ENCODE measurements at regions not wholly inside any gene's neighbourhood (a gene's known extent, or its start where the extent isn't known, plus 50 kb on each side); places are given as distances from the start of the nearest gene placed in this dataset.

- no peak for ATAC-seq
- intact Hi-C loops (cut with DNase I), result no loop called here
- DNase-seq (ENCODE audit: missing footprints), result no peak
These were observed 102.9 kb downstream of the PFKFB3 start for GRCh38 chr10:6305401-6306321.

- intact Hi-C loops (cut with DNase I), result no loop called here
- ATAC-seq (no peak), DNase-seq (ENCODE audit: missing footprints) (no peak)
These were observed 104.2 kb downstream of the PFKFB3 start for GRCh38 chr10:6306917-6307316.

GRCh38 chr10:6309816-6310215, 107.1 kb downstream of the PFKFB3 start:
- DNase-seq (ENCODE audit: missing footprints) (no peak), ATAC-seq (no peak)
- intact Hi-C loops (cut with DNase I), result no loop called here

- intact Hi-C loops (cut with DNase I), result no loop called here
- DNase-seq (ENCODE audit: missing footprints), result no peak
- ATAC-seq, result no peak
These were observed 108.2 kb downstream of the PFKFB3 start for GRCh38 chr10:6310977-6311376.

GRCh38 chr10:6311700-6312330, 109.1 kb downstream of the PFKFB3 start:
- intact Hi-C loops (cut with DNase I), result no loop called here
- no peak for DNase-seq (ENCODE audit: missing footprints)
- ATAC-seq, result no peak

GRCh38 chr10:6312636-6313035, 109.9 kb downstream of the PFKFB3 start:
- ATAC-seq (no peak), DNase-seq (ENCODE audit: missing footprints) (no peak)
- intact Hi-C loops (cut with DNase I), result no loop called here

GRCh38 chr10:6313111-6313895, 110.6 kb downstream of the PFKFB3 start:
- no peak for DNase-seq (ENCODE audit: missing footprints)
- no peak for ATAC-seq
- intact Hi-C loops (cut with DNase I), result no loop called here

GRCh38 chr10:6314620-6315205, 112.0 kb downstream of the PFKFB3 start:
- intact Hi-C loops (cut with DNase I), result no loop called here
- DNase-seq (ENCODE audit: missing footprints) (no peak), ATAC-seq (no peak)

- DNase-seq (ENCODE audit: missing footprints), result no peak
- intact Hi-C loops (cut with DNase I), result no loop called here
- ATAC-seq, result no peak
These were observed 116.4 kb downstream of the PFKFB3 start for GRCh38 chr10:6319119-6319518.

- ATAC-seq, result no peak
- no peak for DNase-seq (ENCODE audit: missing footprints)
- intact Hi-C loops (cut with DNase I), result no loop called here
These were observed 117.7 kb downstream of the PFKFB3 start for GRCh38 chr10:6320320-6321010.

GRCh38 chr10:6321880-6322279, 119.1 kb downstream of the PFKFB3 start:
- ATAC-seq, result no peak
- intact Hi-C loops (cut with DNase I), result no loop called here
- no peak for DNase-seq (ENCODE audit: missing footprints)

- no peak for ATAC-seq
- peak; percentile 8 for DNase-seq (ENCODE audit: missing footprints)
- intact Hi-C loops (cut with DNase I), result no loop called here
These were observed 120.1 kb downstream of the PFKFB3 start for GRCh38 chr10:6322805-6323204.

- intact Hi-C loops (cut with DNase I), result no loop called here
- ATAC-seq (no peak), DNase-seq (ENCODE audit: missing footprints) (no peak)
These were observed 125.4 kb downstream of the PFKFB3 start for GRCh38 chr10:6327961-6328698.

- intact Hi-C loops (cut with DNase I), result no loop called here
- DNase-seq (ENCODE audit: missing footprints), result no peak
- ATAC-seq, result no peak
These were observed 126.1 kb downstream of the PFKFB3 start for GRCh38 chr10:6328699-6329423.

GRCh38 chr10:6333086-6333485, 130.4 kb downstream of the PFKFB3 start:
- intact Hi-C loops (cut with DNase I), result no loop called here
- DNase-seq (ENCODE audit: missing footprints), result no peak

GRCh38 chr10:6333973-6334372, 131.2 kb downstream of the PFKFB3 start:
- ATAC-seq (no peak), DNase-seq (ENCODE audit: missing footprints) (no peak)
- intact Hi-C loops (cut with DNase I), result no loop called here

More at GRCh38 chr10:6333086-6333485, 130.4 kb downstream of the PFKFB3 start:
- no peak for ATAC-seq

- ATAC-seq, result no peak
- intact Hi-C loops (cut with DNase I), result no loop called here
- peak; percentile 25 for DNase-seq (ENCODE audit: missing footprints)
These were observed 133.3 kb downstream of the PFKFB3 start for GRCh38 chr10:6336016-6336415.

All from Right ventricle myocardium inferior (tissue), 1 donor.